B cell (primary cell): ENCODE measurements at regions not wholly inside any gene's neighbourhood (a gene's known extent, or its start where the extent isn't known, plus 50 kb on each side); places are given as distances from the start of the nearest gene placed in this dataset.

Experiments used
- ATAC-seq: fragments of 200-7000 bp; cut with Tn5 transposase; one replicate; pipeline ENCODE4 v1.10.0; 2021; ENCODE audit warnings: low read depth, mild to moderate bottlenecking, moderate number of reproducible peaks, moderate library complexity
- CTCF ChIA-PET: fragments of 350-600 bp; sonication (Branson Sonifier 250); formaldehyde crosslinking; loops from one replicate; lab custom pipeline; 2021; ENCODE audit warnings: antibody characterized with exemption, inconsistent platforms; lab: Charles Lee
- POLR2A ChIA-PET: fragments of 350-600 bp; sonication (Branson Sonifier 250); formaldehyde crosslinking; loops from one replicate; lab custom pipeline; 2021; ENCODE audit warnings: antibody characterized with exemption; lab: Charles Lee
- DNase-seq: peaks from one replicate; pipeline ENCODE4 v3.0.0; 2013
- H2AFZ ChIP-seq: 2 replicates; pipeline ENCODE4 v1.6.1; 2012; ENCODE audit warnings: mild to moderate bottlenecking, low read depth, low read length; ENCODE audit not compliant: insufficient read depth, poor library complexity, severe bottlenecking
- H3K27ac ChIP-seq, 2 donors: 1 replicate in 1 of 2; 2 replicates in 1 of 2; pipeline ENCODE4 v1.5.1; 2012 to 2013; ENCODE audit warnings: low read length in 2 of 2, mild to moderate bottlenecking in 2 of 2, moderate library complexity in 1 of 2
- H3K27me3 ChIP-seq, 4 experiments: fragments of 200-600 bp in 1 of 4; sonication (generic) in 1 of 4; replicated peaks in 1 of 4; 1 replicate in 2 of 4; 2 replicates in 2 of 4; pipeline versions ENCODE4 v1.6.1 to v1.7.0; 2013 to 2016; ENCODE audit warnings: low read length in 3 of 4, mild to moderate bottlenecking in 2 of 4, mixed read lengths in 1 of 4, moderate library complexity in 1 of 4; ENCODE audit not compliant: insufficient read depth in 4 of 4, control insufficient read depth in 3 of 4; ENCODE audit errors: control extremely low read depth in 1 of 4
- H3K36me3 ChIP-seq, 2 experiments: replicated peaks in 1 of 2; 1 replicate in 1 of 2; 2 replicates in 1 of 2; pipeline versions ENCODE4 v1.6.1 to v1.7.1; 2013; ENCODE audit warnings: low read length in 1 of 2; ENCODE audit not compliant: insufficient read depth in 2 of 2, control insufficient read depth in 1 of 2; ENCODE audit errors: control extremely low read depth in 1 of 2, extremely low read depth in 1 of 2
- H3K4me1 ChIP-seq, 2 donors: fragments of 200-600 bp in 1 of 2; sonication (generic) in 1 of 2; 1 replicate in 1 of 2; 2 replicates in 1 of 2; pipeline versions ENCODE4 v1.5.1 to v1.6.1; 2013 to 2017; ENCODE audit warnings: low read length in 2 of 2; ENCODE audit not compliant: control insufficient read depth in 2 of 2, insufficient read depth in 2 of 2
- H3K4me2 ChIP-seq: replicated peaks from 2 replicates; pipeline ENCODE3; 2012; ENCODE audit warnings: mild to moderate bottlenecking, low read depth, low read length; ENCODE audit not compliant: poor library complexity, severe bottlenecking
- H3K4me3 ChIP-seq, 5 experiments: fragments of 200-600 bp in 1 of 5; sonication (generic) in 1 of 5; 1 replicate in 3 of 5; 2 replicates in 2 of 5; pipeline versions ENCODE4 v1.5.1 to v1.7.0; 2011 to 2016; ENCODE audit warnings: low read length in 4 of 5, mild to moderate bottlenecking in 4 of 5, low read depth in 2 of 5, control low read depth in 1 of 5, moderate library complexity in 1 of 5; ENCODE audit not compliant: insufficient read depth in 1 of 5; ENCODE audit errors: control extremely low read depth in 1 of 5, extremely low read depth in 1 of 5
- H3K79me2 ChIP-seq: fragments of 200-600 bp; sonication (generic); one replicate; pipeline ENCODE4 v1.6.0; 2016; ENCODE audit warnings: low read length; ENCODE audit not compliant: control insufficient read depth, insufficient read depth
- H3K9ac ChIP-seq: fragments of 200-600 bp; sonication (generic); 2 replicates; pipeline ENCODE4 v1.6.1; 2017; ENCODE audit warnings: mild to moderate bottlenecking, low read length, moderate library complexity
- H3K9me3 ChIP-seq, 3 donors: one replicate each; pipeline versions ENCODE4 v1.6.1 to v1.7.1; 2013; ENCODE audit warnings: low read length in 2 of 3; ENCODE audit not compliant: control insufficient read depth in 2 of 3, insufficient read depth in 1 of 3; ENCODE audit errors: control extremely low read depth in 1 of 3
- H4K20me1 ChIP-seq: 2 replicates; pipeline ENCODE4 v1.6.0; 2012; ENCODE audit warnings: mild to moderate bottlenecking, low read length; ENCODE audit not compliant: insufficient read depth, control insufficient read depth, poor library complexity, severe bottlenecking
- H3K27ac Mint-ChIP-seq: one replicate; pipeline ENCODE4 v1.8.0; 2021; ENCODE audit warnings: mixed read lengths
- H3K27me3 Mint-ChIP-seq: one replicate; pipeline ENCODE4 v1.8.0; 2021; ENCODE audit warnings: mixed read lengths
- H3K4me1 Mint-ChIP-seq: one replicate; pipeline ENCODE4 v1.8.0; 2021; ENCODE audit warnings: mixed read lengths
- H3K4me3 Mint-ChIP-seq: one replicate; pipeline ENCODE4 v1.8.0; 2021; ENCODE audit warnings: mixed read lengths
- H3K9me3 Mint-ChIP-seq: one replicate; pipeline ENCODE4 v1.8.0; 2022; ENCODE audit warnings: mixed read lengths; ENCODE audit not compliant: insufficient read depth
- CTCF ChIP-seq: fragments of 200-600 bp; IDR thresholded peaks from one replicate; pipeline ENCODE4 v1.8.0; 2022; ENCODE audit warnings: antibody characterized with exemption, mild to moderate bottlenecking
- EZH2 ChIP-seq: IDR thresholded peaks from 2 replicates; pipeline ENCODE4 v1.6.1; 2012; ENCODE audit warnings: borderline replicate concordance, low read depth, mild to moderate bottlenecking, moderate library complexity, low read length; ENCODE audit not compliant: insufficient read depth, poor library complexity, severe bottlenecking
- WGBS: methylation state at CpG from one replicate; pipeline ENCODE4 v1.1.5; 2013; ENCODE audit warnings: missing lambda C conversion rate; ENCODE audit not compliant: insufficient coverage; 5-methylcytosine and 5-hydroxymethylcytosine counted together
- intact Hi-C: fragments of 100-400 bp; cut with micrococcal nuclease; formaldehyde crosslinking; loops from one replicate; pipeline ENCODE4 v1.10.0; 2022

GRCh38 chr2:185475914-185476313 is 262.7 kb upstream of the FSIP2 start:
- no peak overlapping the region for H3K9ac ChIP-seq
- Mint-ChIP-seq H3K4me1 (no peaks in the 10 kb centered on the region), H3K9me3 (no peaks in the 10 kb centered on the region), H3K4me3 (no peak overlapping the region), H3K27me3 (no peaks in the 10 kb centered on the region), H3K27ac (no peak overlapping the region)
- H3K36me3 ChIP-seq: no peaks in the 10 kb centered on the region
- no peaks in the 10 kb centered on the region for H3K79me2 ChIP-seq
- no peaks in the 10 kb centered on the region for H3K27me3 ChIP-seq
- CTCF ChIA-PET: no interaction called here
- no peaks in the 10 kb centered on the region for H3K4me1 ChIP-seq
- no peak overlapping the region for H2AFZ ChIP-seq
- ATAC-seq (no peak), DNase-seq (no peak)
- no peak overlapping the region for H3K4me2 ChIP-seq
- intact Hi-C loops: no loop called here
- H4K20me1 ChIP-seq: no peaks in the 10 kb centered on the region
- no peak for TF ChIP-seq EZH2
- TF ChIP-seq CTCF: no peak
- POLR2A ChIA-PET: no interaction called here
- no peak overlapping the region for H3K27ac ChIP-seq
- peaks cover 0 to 19% (median 0%) of the 10 kb centered on the region in 3 donors for H3K9me3 ChIP-seq
- no peak overlapping the region for H3K4me3 ChIP-seq
- WGBS: no CpG with 5 or more reads among the region's 1 CpG

DNA sequence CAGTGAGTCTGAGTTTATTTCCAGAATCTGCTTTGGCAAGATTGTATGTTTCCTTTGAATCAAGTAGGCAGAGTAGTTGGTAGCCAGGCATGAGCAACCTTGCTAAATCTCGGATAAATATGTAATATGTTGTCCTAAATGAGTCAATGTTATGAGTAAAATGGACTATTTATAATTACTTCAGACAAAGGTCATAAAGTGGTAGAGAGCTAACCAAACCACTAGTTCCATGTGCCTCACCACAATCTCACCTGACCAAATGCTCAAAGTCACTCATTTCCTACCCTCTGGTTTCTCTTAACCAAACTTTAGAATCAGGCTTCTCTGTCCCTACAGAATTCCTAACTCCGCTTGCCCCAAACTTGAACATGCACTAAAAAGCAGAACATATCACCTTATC is 261.2 kb upstream of the FSIP2 start:
- ATAC-seq: no peak
- no peaks in the 10 kb centered on the region for H3K9me3 Mint-ChIP-seq
- CTCF ChIA-PET: no interaction called here

More for the DNA sequence above, 261.2 kb upstream of the FSIP2 start:
- no peak for DNase-seq
- H3K27me3 ChIP-seq: no peaks in the 10 kb centered on the region
- Mint-ChIP-seq H3K27ac (no peak overlapping the region), H3K27me3 (no peaks in the 10 kb centered on the region), H3K4me1 (no peaks in the 10 kb centered on the region), H3K4me3 (no peak overlapping the region)
- H3K4me3 ChIP-seq: no peak overlapping the region
- no peak overlapping the region for H2AFZ ChIP-seq
- no peak overlapping the region for H3K9ac ChIP-seq
- H3K9me3 ChIP-seq: peaks cover 0 to 19% (median 0%) of the 10 kb centered on the region in 3 donors
- intact Hi-C loops: no loop called here
- 90% methylated on average over 2 of the region's 2 CpGs for WGBS
- no peak overlapping the region for H3K4me2 ChIP-seq
- no peaks in the 10 kb centered on the region for H3K79me2 ChIP-seq
- no peaks in the 10 kb centered on the region for H3K4me1 ChIP-seq
- no peaks in the 10 kb centered on the region for H3K36me3 ChIP-seq
- no peak for TF ChIP-seq EZH2
- no peak for TF ChIP-seq CTCF
- no peak overlapping the region for H3K27ac ChIP-seq
- POLR2A ChIA-PET: no interaction called here
- no peaks in the 10 kb centered on the region for H4K20me1 ChIP-seq
